GM19035 (cell line): ENCODE measurements at regions not wholly inside any gene's neighbourhood (a gene's known extent, or its start where the extent isn't known, plus 50 kb on each side); places are given as distances from the start of the nearest gene placed in this dataset.
"Not testable (repeated sequence)": the region's sequence is repeated elsewhere in the genome, so short reads cannot be mapped to it uniquely, and the experiment has no call there.

Experiments used
- ATAC-seq: cut with Tn5 transposase; IDR thresholded peaks from one replicate; pipeline ENCODE4 v1.9.1; 2021; ENCODE audit not compliant: unreplicated experiment

GRCh38 chr11:71334191-71334590 is 81.8 kb upstream of the SHANK2 start:
- no peak for ATAC-seq

DNA sequence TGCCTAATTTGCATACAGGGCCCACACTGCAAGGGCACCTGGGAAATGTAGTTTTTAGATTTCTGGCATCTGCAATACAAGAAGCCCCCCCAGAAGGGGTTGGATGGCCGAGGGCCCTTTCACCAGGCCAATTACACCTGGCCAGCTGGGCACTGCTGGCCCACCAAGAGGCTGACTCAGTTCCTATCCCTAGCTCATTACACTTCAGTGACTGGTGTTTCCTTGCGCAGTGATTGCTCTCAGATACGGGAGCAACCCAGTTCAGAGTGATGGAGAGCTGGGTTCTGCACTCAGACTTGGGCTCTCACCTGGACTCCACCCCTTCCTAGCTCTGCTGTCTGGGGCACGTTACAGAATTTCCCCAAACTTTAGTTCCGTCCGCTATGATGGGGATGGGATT is 81.1 kb upstream of the SHANK2 start:
- no peak for ATAC-seq

DNA sequence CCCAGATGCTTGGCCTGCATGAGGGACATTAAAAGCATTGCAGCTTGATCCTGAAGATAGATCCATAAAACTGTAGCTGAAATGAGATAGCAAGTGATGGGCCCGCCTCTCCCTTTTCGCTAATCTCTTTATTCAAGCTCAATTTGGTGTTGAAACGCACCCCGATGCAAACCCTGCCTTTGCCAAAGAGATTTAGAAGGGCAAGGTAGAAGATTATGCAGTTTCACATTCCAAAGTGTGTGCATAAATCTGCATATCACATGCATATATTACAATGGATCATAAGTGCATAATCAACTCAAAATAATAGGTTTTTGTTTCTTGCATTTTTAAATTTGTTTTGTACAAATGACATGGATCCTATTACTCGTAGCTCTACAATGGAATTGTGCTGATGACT is 80.1 kb upstream of the SHANK2 start:
- no peak for ATAC-seq

DNA sequence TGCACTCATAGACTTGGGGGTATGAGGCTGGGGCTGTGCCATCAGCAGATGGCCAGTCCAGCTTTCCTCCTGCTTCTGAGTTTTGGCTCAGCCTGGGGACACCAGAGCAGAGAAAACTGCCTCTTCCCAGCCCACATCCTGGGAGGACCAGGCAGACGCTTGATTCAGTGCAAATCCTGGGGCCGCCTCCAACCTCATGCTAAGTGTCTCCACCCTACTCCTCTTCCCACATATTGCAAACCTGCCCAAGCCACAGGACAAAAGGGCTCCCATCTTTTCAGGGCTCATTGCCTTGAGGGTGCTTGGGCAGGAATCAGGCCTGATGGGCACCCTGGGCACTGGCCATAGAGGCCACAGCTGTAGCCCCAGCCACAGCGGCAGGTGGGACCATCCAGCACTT is 79.7 kb upstream of the SHANK2 start:
- no peak for ATAC-seq

- no peak for ATAC-seq
These were observed 79.3 kb upstream of the SHANK2 start for GRCh38 chr11:71331631-71332030.

DNA sequence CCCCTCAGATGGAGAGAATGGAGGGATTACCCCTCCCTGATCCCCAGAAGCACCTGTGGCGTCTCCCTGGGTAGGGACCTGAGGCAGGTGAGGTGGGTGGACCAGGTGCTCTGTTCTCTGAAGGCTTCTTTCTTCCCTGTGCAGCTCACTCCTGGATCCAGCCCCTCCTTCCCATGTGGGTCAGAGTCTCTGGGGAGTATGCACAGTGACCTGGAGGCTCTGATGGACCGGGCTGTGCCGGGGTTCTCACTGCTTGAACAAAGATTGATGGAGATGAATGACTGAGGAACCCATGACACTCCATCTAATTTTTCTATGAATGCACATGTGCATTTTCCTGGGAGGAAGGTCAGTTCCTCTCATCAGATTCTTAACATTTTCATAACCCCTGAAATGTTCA is 78.6 kb upstream of the SHANK2 start:
- ATAC-seq: no peak

DNA sequence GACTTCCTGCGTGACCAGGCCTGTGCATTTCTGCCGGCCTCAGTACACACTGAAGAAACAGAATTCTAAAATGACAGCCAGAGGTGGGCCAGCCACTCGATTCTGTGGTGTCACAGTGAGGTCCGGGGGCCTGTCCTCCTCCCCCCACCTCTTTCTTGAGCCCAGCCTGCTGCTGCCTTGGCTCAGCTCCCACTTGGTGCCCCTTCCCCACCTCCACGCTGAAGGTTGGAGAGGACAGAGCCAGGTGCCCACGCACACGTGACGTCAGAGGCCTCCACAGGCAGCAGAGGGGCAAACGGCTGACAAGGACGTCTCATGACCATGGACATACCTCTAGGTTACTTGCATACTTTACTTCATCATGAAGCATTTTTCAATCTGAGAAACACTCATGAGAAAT is 78.0 kb upstream of the SHANK2 start:
- ATAC-seq: no peak

DNA sequence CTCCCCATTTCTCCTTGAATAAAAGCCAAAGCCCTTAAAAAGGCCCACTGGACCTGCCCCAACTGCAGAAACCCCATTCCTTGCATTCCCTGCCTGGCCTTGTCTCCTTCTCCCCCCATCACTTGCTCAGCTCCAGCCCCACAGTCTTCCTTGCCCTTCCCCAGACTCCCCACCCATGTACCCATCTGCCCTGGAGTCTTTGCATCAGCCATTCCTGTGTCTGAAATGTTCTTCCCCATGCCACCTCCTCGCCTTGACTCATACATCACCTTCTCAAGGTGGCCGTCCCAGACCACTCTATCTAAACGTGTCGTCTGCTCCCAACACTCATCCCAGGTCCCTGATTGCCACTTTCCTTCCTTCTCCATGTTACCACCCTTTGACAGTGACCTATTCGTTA is 77.4 kb upstream of the SHANK2 start:
- no peak for ATAC-seq

GRCh38 chr11:71329165-71329510 is 76.8 kb upstream of the SHANK2 start:
- no peak for ATAC-seq

DNA sequence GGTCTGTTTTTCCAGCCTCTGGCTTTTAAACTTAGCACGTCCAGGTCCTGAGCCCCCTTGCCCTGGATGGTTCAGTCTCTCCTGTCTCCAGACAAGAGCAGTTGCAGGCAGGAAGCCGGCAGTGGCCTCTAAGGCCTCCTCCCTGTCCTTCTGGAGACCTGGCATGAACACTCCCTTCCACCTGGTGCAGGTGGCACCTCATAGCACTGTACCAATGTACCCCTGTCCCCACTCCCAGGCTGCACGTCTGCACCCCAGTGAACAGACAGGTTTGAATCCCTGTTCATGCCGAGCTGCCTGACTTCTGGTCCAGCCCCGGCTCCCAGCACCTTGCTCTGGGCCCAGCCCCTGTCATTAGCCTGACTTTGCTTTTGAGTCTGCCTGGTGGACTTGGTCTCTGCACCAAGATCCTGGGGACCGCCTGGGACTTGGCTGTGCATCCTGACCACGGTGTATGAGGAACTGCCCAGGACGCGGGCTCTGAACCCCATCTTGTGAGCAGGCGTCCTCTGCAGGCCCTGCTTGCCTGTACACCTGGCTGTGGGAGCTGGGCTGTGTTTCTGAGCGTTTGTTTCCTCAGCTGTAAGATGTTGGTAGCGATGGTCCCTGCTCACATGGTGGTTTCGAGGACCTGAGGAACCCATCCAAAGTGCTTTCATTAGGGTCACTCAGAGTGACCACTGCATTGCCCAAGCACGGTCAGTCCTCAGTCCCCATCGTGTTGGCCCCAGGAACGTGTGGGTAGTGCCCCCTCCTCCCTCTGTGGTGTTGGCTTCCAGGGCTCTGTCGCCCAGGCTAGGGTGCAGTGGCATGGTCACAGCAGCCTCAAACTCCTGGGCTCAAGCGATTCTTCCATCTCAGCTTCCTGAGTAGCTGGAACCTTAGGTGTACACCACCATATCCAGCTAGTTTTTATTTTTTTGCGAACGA is 75.0 kb upstream of the SHANK2 start:
- ATAC-seq: no peak

DNA sequence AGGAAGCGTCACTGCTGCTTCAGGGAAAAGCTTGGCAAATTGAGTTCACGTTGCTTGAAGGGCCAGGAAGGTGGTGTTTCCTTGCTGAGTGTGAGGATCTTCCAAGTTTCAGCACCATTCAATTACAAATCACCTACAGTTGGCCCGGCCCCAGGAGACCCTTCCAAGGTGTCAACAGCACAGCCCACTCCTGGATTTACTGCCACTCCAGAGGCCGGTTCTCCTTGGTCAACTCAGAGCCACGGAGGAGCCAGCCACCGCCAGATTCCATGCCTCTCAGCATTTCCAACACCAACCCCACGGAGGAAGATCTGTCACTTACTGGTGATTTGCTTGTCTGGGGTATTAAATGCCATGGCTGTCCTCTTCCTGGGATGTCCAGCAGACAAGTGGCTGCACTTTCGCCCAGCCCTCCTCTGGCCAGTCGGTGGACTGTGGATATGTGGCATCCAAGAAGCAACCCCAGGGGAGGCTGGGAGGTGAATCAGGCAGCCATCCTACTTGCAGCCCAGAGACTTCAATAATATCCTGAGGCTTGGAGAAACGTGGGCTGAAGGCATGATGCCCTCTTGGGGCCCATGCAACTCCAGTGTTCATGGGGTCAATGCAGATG is 74.1 kb upstream of the SHANK2 start:
- no peak for ATAC-seq

GRCh38 chr11:71325418-71326327 is 73.3 kb upstream of the SHANK2 start:
- no peak for ATAC-seq

DNA sequence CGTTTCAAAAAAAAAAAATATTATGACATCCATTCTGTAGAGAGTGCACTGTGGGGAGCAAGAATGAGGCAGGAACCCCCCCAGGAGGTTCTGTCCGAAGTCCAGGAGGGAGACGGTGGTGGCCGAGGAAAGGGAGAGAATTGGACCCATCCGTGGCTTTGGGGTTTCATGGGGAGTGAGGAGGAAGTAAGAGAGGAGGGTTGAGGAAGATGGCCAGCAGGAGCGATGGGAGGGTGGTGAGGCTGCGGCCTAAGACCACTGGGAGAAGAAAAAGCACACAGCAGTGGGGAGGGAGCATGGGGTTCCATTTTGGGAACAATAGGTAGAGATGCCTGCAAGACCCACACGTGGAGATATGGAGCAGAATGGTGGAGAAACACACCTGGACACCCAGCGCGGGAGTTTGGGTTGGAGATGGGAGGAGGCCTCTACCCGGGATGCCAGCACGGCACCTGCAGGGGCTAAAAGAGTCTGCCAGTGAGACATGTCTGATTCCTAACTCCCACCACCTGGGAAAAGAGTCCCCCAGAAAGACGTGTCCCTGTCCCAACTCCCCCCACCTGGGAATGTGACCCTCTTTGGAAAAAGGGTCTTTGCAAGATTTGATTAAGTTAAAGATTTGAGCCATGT is 72.5 kb upstream of the SHANK2 start:
- no peak for ATAC-seq

DNA sequence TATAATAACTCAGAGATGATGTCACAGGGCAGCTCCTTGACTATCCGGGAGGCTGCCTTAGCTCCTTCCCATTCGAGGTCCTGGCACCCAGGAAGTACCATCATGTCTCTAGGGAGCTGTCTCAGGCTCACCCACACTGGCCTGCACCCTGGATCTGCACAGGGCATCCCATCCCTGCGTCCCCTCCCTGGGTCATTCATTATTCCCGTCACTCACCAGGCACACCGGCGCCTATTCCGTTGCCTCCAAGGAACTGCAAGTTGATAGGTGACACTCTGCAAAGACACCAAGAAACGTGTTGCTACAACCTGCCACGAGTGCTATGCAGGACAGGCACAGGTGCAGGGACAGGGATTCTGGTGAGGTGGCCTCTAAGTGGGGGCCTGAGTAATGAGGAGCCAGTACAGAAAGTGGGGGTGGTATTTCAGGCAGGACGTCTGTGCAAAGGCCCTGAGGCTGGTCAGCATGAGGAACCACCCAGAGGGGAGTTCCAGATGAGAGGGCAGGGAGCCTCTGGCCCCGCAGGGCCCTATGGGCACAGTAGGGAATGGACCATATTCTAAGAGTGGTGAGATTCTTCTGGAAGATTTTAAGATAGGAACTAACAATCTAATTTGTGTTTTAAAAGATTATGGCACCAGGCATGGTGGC is 71.6 kb upstream of the SHANK2 start:
- ATAC-seq: no peak

- no peak for ATAC-seq
These were observed 70.6 kb upstream of the SHANK2 start for GRCh38 chr11:71322861-71323582.

DNA sequence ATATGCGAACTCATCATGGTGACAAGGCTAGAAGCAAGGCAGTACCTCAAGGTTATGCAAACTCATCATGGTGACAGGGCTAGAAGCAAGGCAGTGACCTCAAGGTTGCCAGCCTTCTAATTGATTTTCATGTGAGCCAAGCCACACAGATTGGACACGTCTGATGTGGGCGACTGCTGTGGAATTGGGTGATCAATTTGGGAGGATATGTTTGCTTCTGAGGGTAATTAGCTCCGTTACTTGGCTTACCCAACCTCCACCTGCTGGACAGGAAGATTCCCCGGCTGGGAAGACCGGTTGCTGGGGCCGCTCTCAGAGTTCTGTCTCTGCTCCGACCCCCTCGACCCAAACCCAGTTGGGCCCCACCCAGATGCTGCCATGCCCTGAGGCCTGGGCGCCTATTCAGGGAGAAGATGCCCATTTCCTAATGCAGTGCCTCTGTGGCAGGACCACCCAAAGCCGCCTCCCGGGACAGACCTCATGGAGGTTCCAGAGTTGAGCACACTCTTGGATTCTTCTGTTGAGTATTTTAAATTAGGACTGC is 69.9 kb upstream of the SHANK2 start:
- ATAC-seq: no peak

DNA sequence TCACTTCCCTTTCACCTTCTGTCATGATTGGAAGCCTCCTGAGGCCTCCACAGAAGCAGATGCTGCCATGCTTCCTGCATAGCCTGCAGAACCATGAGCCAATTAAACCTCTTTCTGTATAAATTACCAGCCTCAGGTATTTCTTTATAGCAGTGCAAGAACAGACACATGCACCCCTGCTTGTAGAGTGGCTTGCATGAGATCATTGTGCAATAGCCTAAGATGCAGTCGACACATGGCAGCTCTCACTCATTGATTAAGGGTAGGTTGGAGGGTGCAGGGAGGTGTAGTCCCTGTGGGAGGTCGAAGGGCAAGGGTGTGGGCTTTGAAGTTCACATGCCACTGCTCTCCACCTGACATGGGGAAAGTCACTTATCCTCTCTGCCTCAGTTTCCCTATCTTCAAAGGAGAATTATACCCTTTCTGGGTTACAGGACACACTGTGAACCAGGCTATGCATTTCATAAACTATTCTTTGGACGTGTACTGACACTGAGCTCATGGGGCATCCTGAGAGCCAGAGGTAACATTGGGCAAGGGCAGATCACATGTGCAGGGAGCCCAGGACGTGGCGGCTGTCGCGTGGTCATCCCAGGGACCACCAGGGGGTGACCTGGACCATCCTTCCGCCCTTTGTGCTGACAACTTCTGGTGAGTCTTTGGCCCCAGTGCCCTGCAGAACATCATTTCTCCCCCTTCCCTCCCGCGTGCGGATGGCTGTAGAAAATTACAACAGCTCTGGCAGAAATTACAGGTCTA is 69.2 kb upstream of the SHANK2 start:
- no peak for ATAC-seq

GRCh38 chr11:71316701-71317100 is 64.3 kb upstream of the SHANK2 start:
- ATAC-seq: no peak

DNA sequence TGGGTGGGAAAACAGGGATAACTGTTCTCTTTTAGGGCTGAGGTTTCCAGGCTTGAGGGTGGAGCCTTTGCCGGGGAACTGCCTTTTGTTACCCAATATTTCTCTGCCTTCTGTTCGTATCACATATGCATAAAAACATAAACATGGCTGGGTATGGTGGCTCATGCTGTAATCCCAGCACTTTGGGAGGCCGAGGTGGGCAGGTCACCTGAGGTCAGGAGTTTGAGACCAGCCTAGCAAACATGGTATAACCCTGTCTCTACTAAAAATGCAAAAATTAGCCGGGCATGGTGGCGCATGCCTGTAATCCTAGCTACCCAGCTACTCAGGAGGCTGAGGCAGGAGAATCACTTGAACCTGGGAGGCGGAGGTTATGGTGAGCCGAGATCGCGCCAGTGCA is 60.2 kb upstream of the SHANK2 start:
- not testable (repeated sequence) for ATAC-seq
